GM21576 (cell line): ENCODE measurements at regions not wholly inside any gene's neighbourhood (a gene's known extent, or its start where the extent isn't known, plus 50 kb on each side); places are given as distances from the start of the nearest gene placed in this dataset.
"Not testable (repeated sequence)": the region's sequence is repeated elsewhere in the genome, so short reads cannot be mapped to it uniquely, and the experiment has no call there.

ENCODE experiments used
- ATAC-seq: cut with Tn5 transposase; IDR thresholded peaks from one replicate; pipeline ENCODE4 v1.9.1; 2021; ENCODE audit warnings: mild to moderate bottlenecking, moderate library complexity; ENCODE audit not compliant: unreplicated experiment

GRCh38 chr10:60480865-60481563 is 91.3 kb upstream of the ANK3 start:
- no peak for ATAC-seq

- ATAC-seq = no peak
Measured at GRCh38 chr10:60479305-60480020, 89.8 kb upstream of the ANK3 start.

GRCh38 chr10:60476451-60476850 is 86.8 kb upstream of the ANK3 start:
- no peak for ATAC-seq

- no peak for ATAC-seq
Measured at GRCh38 chr10:60473557-60473956, 83.9 kb upstream of the ANK3 start.

- ATAC-seq = no peak
Measured at GRCh38 chr10:60470091-60470490, 80.4 kb upstream of the ANK3 start.

GRCh38 chr10:60469147-60469546 is 79.5 kb upstream of the ANK3 start:
- not testable (repeated sequence) for ATAC-seq

GRCh38 chr10:60467202-60467546 is 77.5 kb upstream of the ANK3 start:
- ATAC-seq = no peak

- ATAC-seq = no peak
Measured at GRCh38 chr10:60466267-60467201, 76.9 kb upstream of the ANK3 start.

- ATAC-seq = no peak
Measured at GRCh38 chr10:60465801-60466200, 76.1 kb upstream of the ANK3 start.

GRCh38 chr10:60464659-60465058 is 75.0 kb upstream of the ANK3 start:
- no peak for ATAC-seq

- no peak for ATAC-seq
Measured at GRCh38 chr10:60463746-60464145, 74.1 kb upstream of the ANK3 start.

- ATAC-seq = no peak
Measured at GRCh38 chr10:60461688-60462087, 72.0 kb upstream of the ANK3 start.

GRCh38 chr10:60459701-60460457 is 70.2 kb upstream of the ANK3 start:
- ATAC-seq = no peak

- no peak for ATAC-seq
Measured at GRCh38 chr10:60456053-60456452, 66.4 kb upstream of the ANK3 start.

GRCh38 chr10:60454336-60454735 is 64.7 kb upstream of the ANK3 start:
- ATAC-seq = no peak

- no peak for ATAC-seq
Measured at GRCh38 chr10:60453036-60453435, 63.4 kb upstream of the ANK3 start.

GRCh38 chr10:60450291-60450690 is 60.6 kb upstream of the ANK3 start:
- no peak for ATAC-seq

GRCh38 chr10:60448246-60448645 is 58.6 kb upstream of the ANK3 start:
- ATAC-seq = no peak

GRCh38 chr10:60446851-60447250 is 57.2 kb upstream of the ANK3 start:
- no peak for ATAC-seq

GRCh38 chr10:60446070-60446833 is 56.6 kb upstream of the ANK3 start:
- no peak for ATAC-seq
